ENCODE measurements at regions not wholly inside any gene's neighbourhood (a gene's known extent, or its start where the extent isn't known, plus 50 kb on each side); places are given as distances from the start of the nearest gene placed in this dataset.

- peak; percentile 93 for TF ChIP-seq NR2C1 (IDR thresholded peaks at IDR 0.05)
- TF ChIP-seq FOXM1 (IDR thresholded peaks at IDR 0.05; ENCODE audit: low read depth, low read length): peak; percentile 76
- no peak for TF ChIP-seq SREBF2 (IDR thresholded peaks at IDR 0.05; ENCODE audit: low read length)
- no peak for TF ChIP-seq SIX5 (IDR thresholded peaks at IDR 0.05; ENCODE audit: low read depth, low read length, severe bottlenecking)
- TF ChIP-seq CBX3 (IDR thresholded peaks at IDR 0.05; ENCODE audit: borderline replicate concordance, low read depth): no peak
- no peak for TF ChIP-seq HDGF (IDR thresholded peaks at IDR 0.05)
- TF ChIP-seq E2F8 (IDR thresholded peaks at IDR 0.05; ENCODE audit: low read depth, partially characterized antibody): no peak
- no peak for TF ChIP-seq YBX1 (IDR thresholded peaks at IDR 0.05)
- TF ChIP-seq YY1 (IDR thresholded peaks at IDR 0.05; ENCODE audit: low read depth, low read length): no peak
- no peak for TF ChIP-seq PAX5 (IDR thresholded peaks at IDR 0.05; ENCODE audit: borderline replicate concordance, low read depth, low read length)
- TF ChIP-seq PML (IDR thresholded peaks at IDR 0.05; ENCODE audit: low read length): peak; percentile 86
- TF ChIP-seq ZBED1 (IDR thresholded peaks at IDR 0.05; ENCODE audit: borderline replicate concordance): 0 out of 2 replicates have a peak, but pooled peaks have one; percentile 61
- TF ChIP-seq POLR2AphosphoS5 (IDR thresholded peaks at IDR 0.05; ENCODE audit: low read length): no peak; the same call in 1 of the 2 replicates
- peak; percentile 48; the same call in 1 of the 2 replicates for TF ChIP-seq JUNB (IDR thresholded peaks at IDR 0.05)
- TF ChIP-seq MXI1 (IDR thresholded peaks at IDR 0.05; ENCODE audit: low read depth, low read length): no peak
- TF ChIP-seq ESRRA (IDR thresholded peaks at IDR 0.05; ENCODE audit: low read length): no peak
- no peak for TF ChIP-seq PKNOX1 (IDR thresholded peaks at IDR 0.05)
- TF ChIP-seq SMAD5 (IDR thresholded peaks at IDR 0.05; ENCODE audit: low read depth): no peak
- no peak for TF ChIP-seq SREBF1 (IDR thresholded peaks at IDR 0.05; ENCODE audit: low read length)
- TF ChIP-seq REST (IDR thresholded peaks at IDR 0.05; ENCODE audit: low read depth, low read length): no peak
- no peak for TF ChIP-seq IRF3 (IDR thresholded peaks at IDR 0.05)
- TF ChIP-seq RAD21 (IDR thresholded peaks at IDR 0.05; ENCODE audit: insufficient read depth, low read depth, low read length): no peak
- peak; percentile 86; the same call in 1 of the 2 replicates for TF ChIP-seq TCF12 (IDR thresholded peaks at IDR 0.05; ENCODE audit: low read depth, low read length)
- peak; percentile 30 for TF ChIP-seq KLF5 (IDR thresholded peaks at IDR 0.05; ENCODE audit: partially characterized antibody)
Observed at GRCh38 chr12:92505254-92506231, 197.2 kb upstream of the PLEKHG7 start (continued).

Measured in GM12878 (cell line).